ENCODE measurements at regions not wholly inside any gene's neighbourhood (a gene's known extent, or its start where the extent isn't known, plus 50 kb on each side); places are given as distances from the start of the nearest gene placed in this dataset.
"Not testable (repeated sequence)": the region's sequence is repeated elsewhere in the genome, so short reads cannot be mapped to it uniquely, and the experiment has no call there.

- Histone ChIP-seq H3K9me3 (ENCODE audit: control insufficient read depth, insufficient read depth, low read length) (no peaks in the 10 kb centered on the region), H3K27me3 (ENCODE audit: control insufficient read depth, insufficient read depth, low read length) (no peaks in the 10 kb centered on the region), H3K27ac (ENCODE audit: low read depth, low read length) (no peak overlapping the region)
These were observed 67.9 kb upstream of the TMEM170B start for GRCh38 chr6:11469684-11470083.

GRCh38 chr6:11468271-11468670 lies 69.3 kb upstream of the TMEM170B start:
- H3K36me3 ChIP-seq (ENCODE audit: control insufficient read depth, insufficient read depth, low read length); H3K27ac ChIP-seq (ENCODE audit: low read depth, low read length); H3K4me1 ChIP-seq (ENCODE audit: control insufficient read depth, insufficient read depth, low read length); H3K4me3 ChIP-seq (ENCODE audit: low read depth, low read length); H3K9ac ChIP-seq (ENCODE audit: low read depth, low read length); H3K27me3 ChIP-seq (ENCODE audit: control insufficient read depth, insufficient read depth, low read length); H3K9me3 ChIP-seq (ENCODE audit: control insufficient read depth, insufficient read depth, low read length): not testable (repeated sequence)

More at GRCh38 chr6:11469684-11470083, 67.9 kb upstream of the TMEM170B start:
- Histone ChIP-seq H3K9ac (ENCODE audit: low read depth, low read length) (no peak overlapping the region), H3K36me3 (ENCODE audit: control insufficient read depth, insufficient read depth, low read length) (no peaks in the 10 kb centered on the region), H3K4me1 (ENCODE audit: control insufficient read depth, insufficient read depth, low read length) (no peaks in the 10 kb centered on the region), H3K4me3 (ENCODE audit: low read depth, low read length) (no peak overlapping the region)

- H3K4me1 ChIP-seq (ENCODE audit: control insufficient read depth, insufficient read depth, low read length), result no peaks in the 10 kb centered on the region
- H3K9ac ChIP-seq (ENCODE audit: low read depth, low read length), result no peak overlapping the region
- H3K27ac ChIP-seq (ENCODE audit: low read depth, low read length), result no peak overlapping the region
- H3K4me3 ChIP-seq (ENCODE audit: low read depth, low read length), result no peak overlapping the region
- no peaks in the 10 kb centered on the region for H3K36me3 ChIP-seq (ENCODE audit: control insufficient read depth, insufficient read depth, low read length)
- no peaks in the 10 kb centered on the region for H3K27me3 ChIP-seq (ENCODE audit: control insufficient read depth, insufficient read depth, low read length)
- no peaks in the 10 kb centered on the region for H3K9me3 ChIP-seq (ENCODE audit: control insufficient read depth, insufficient read depth, low read length)
These were observed 70.2 kb upstream of the TMEM170B start for GRCh38 chr6:11467364-11467763.

GRCh38 chr6:11463398-11463780 lies 74.2 kb upstream of the TMEM170B start:
- H3K36me3 ChIP-seq (ENCODE audit: control insufficient read depth, insufficient read depth, low read length), result no peaks in the 10 kb centered on the region
- no peaks in the 10 kb centered on the region for H3K4me1 ChIP-seq (ENCODE audit: control insufficient read depth, insufficient read depth, low read length)
- no peak overlapping the region for H3K9ac ChIP-seq (ENCODE audit: low read depth, low read length)
- H3K4me3 ChIP-seq (ENCODE audit: low read depth, low read length), result no peak overlapping the region
- no peak overlapping the region for H3K27ac ChIP-seq (ENCODE audit: low read depth, low read length)
- no peaks in the 10 kb centered on the region for H3K9me3 ChIP-seq (ENCODE audit: control insufficient read depth, insufficient read depth, low read length)
- no peaks in the 10 kb centered on the region for H3K27me3 ChIP-seq (ENCODE audit: control insufficient read depth, insufficient read depth, low read length)

GRCh38 chr6:11462742-11463397 lies 74.7 kb upstream of the TMEM170B start:
- H3K4me1 ChIP-seq (ENCODE audit: control insufficient read depth, insufficient read depth, low read length), result no peaks in the 10 kb centered on the region

GRCh38 chr6:11460837-11461661 lies 76.5 kb upstream of the TMEM170B start:
- no peaks in the 10 kb centered on the region for H3K36me3 ChIP-seq (ENCODE audit: control insufficient read depth, insufficient read depth, low read length)
- H3K9ac ChIP-seq (ENCODE audit: low read depth, low read length), result no peak overlapping the region
- no peaks in the 10 kb centered on the region for H3K9me3 ChIP-seq (ENCODE audit: control insufficient read depth, insufficient read depth, low read length)
- no peaks in the 10 kb centered on the region for H3K27me3 ChIP-seq (ENCODE audit: control insufficient read depth, insufficient read depth, low read length)
- H3K27ac ChIP-seq (ENCODE audit: low read depth, low read length), result no peak overlapping the region
- H3K4me3 ChIP-seq (ENCODE audit: low read depth, low read length), result no peak overlapping the region
- no peaks in the 10 kb centered on the region for H3K4me1 ChIP-seq (ENCODE audit: control insufficient read depth, insufficient read depth, low read length)

More at GRCh38 chr6:11462742-11463397, 74.7 kb upstream of the TMEM170B start:
- no peak overlapping the region for H3K27ac ChIP-seq (ENCODE audit: low read depth, low read length)
- no peak overlapping the region for H3K4me3 ChIP-seq (ENCODE audit: low read depth, low read length)
- H3K9ac ChIP-seq (ENCODE audit: low read depth, low read length), result no peak overlapping the region
- H3K27me3 ChIP-seq (ENCODE audit: control insufficient read depth, insufficient read depth, low read length), result no peaks in the 10 kb centered on the region
- H3K9me3 ChIP-seq (ENCODE audit: control insufficient read depth, insufficient read depth, low read length), result no peaks in the 10 kb centered on the region
- H3K36me3 ChIP-seq (ENCODE audit: control insufficient read depth, insufficient read depth, low read length), result no peaks in the 10 kb centered on the region

GRCh38 chr6:11460001-11460668 lies 77.4 kb upstream of the TMEM170B start:
- H3K9ac ChIP-seq (ENCODE audit: low read depth, low read length), result no peak overlapping the region
- H3K4me1 ChIP-seq (ENCODE audit: control insufficient read depth, insufficient read depth, low read length), result no peaks in the 10 kb centered on the region
- H3K36me3 ChIP-seq (ENCODE audit: control insufficient read depth, insufficient read depth, low read length), result no peaks in the 10 kb centered on the region
- no peaks in the 10 kb centered on the region for H3K27me3 ChIP-seq (ENCODE audit: control insufficient read depth, insufficient read depth, low read length)
- no peak overlapping the region for H3K27ac ChIP-seq (ENCODE audit: low read depth, low read length)
- H3K4me3 ChIP-seq (ENCODE audit: low read depth, low read length), result no peak overlapping the region
- H3K9me3 ChIP-seq (ENCODE audit: control insufficient read depth, insufficient read depth, low read length), result no peaks in the 10 kb centered on the region

- Histone ChIP-seq H3K27me3 (ENCODE audit: control insufficient read depth, insufficient read depth, low read length) (no peaks in the 10 kb centered on the region), H3K36me3 (ENCODE audit: control insufficient read depth, insufficient read depth, low read length) (no peaks in the 10 kb centered on the region), H3K27ac (ENCODE audit: low read depth, low read length) (no peak overlapping the region), H3K4me1 (ENCODE audit: control insufficient read depth, insufficient read depth, low read length) (no peaks in the 10 kb centered on the region), H3K4me3 (ENCODE audit: low read depth, low read length) (no peak overlapping the region), H3K9me3 (ENCODE audit: control insufficient read depth, insufficient read depth, low read length) (no peaks in the 10 kb centered on the region), H3K9ac (ENCODE audit: low read depth, low read length) (no peak overlapping the region)
These were observed 78.4 kb upstream of the TMEM170B start for GRCh38 chr6:11459079-11459610.

GRCh38 chr6:11458509-11458908 lies 79.0 kb upstream of the TMEM170B start:
- no peak overlapping the region for H3K9ac ChIP-seq (ENCODE audit: low read depth, low read length)
- no peaks in the 10 kb centered on the region for H3K27me3 ChIP-seq (ENCODE audit: control insufficient read depth, insufficient read depth, low read length)

GRCh38 chr6:11457422-11457821 lies 80.1 kb upstream of the TMEM170B start:
- H3K27me3 ChIP-seq (ENCODE audit: control insufficient read depth, insufficient read depth, low read length); H3K4me1 ChIP-seq (ENCODE audit: control insufficient read depth, insufficient read depth, low read length); H3K4me3 ChIP-seq (ENCODE audit: low read depth, low read length); H3K9ac ChIP-seq (ENCODE audit: low read depth, low read length); H3K36me3 ChIP-seq (ENCODE audit: control insufficient read depth, insufficient read depth, low read length); H3K9me3 ChIP-seq (ENCODE audit: control insufficient read depth, insufficient read depth, low read length); H3K27ac ChIP-seq (ENCODE audit: low read depth, low read length): not testable (repeated sequence)

More at GRCh38 chr6:11458509-11458908, 79.0 kb upstream of the TMEM170B start:
- H3K9me3 ChIP-seq (ENCODE audit: control insufficient read depth, insufficient read depth, low read length), result no peaks in the 10 kb centered on the region
- H3K36me3 ChIP-seq (ENCODE audit: control insufficient read depth, insufficient read depth, low read length), result no peaks in the 10 kb centered on the region
- no peak overlapping the region for H3K4me3 ChIP-seq (ENCODE audit: low read depth, low read length)
- H3K4me1 ChIP-seq (ENCODE audit: control insufficient read depth, insufficient read depth, low read length), result no peaks in the 10 kb centered on the region
- no peak overlapping the region for H3K27ac ChIP-seq (ENCODE audit: low read depth, low read length)

- not testable (repeated sequence) for H3K27me3 ChIP-seq (ENCODE audit: control insufficient read depth, insufficient read depth, low read length); H3K9ac ChIP-seq (ENCODE audit: low read depth, low read length); H3K4me3 ChIP-seq (ENCODE audit: low read depth, low read length); H3K4me1 ChIP-seq (ENCODE audit: control insufficient read depth, insufficient read depth, low read length); H3K27ac ChIP-seq (ENCODE audit: low read depth, low read length); H3K36me3 ChIP-seq (ENCODE audit: control insufficient read depth, insufficient read depth, low read length); H3K9me3 ChIP-seq (ENCODE audit: control insufficient read depth, insufficient read depth, low read length)
These were observed 85.4 kb upstream of the TMEM170B start for GRCh38 chr6:11452106-11452505.

All from HUES48 (cell line).